GM23338 (cell line): ENCODE measurements at regions not wholly inside any gene's neighbourhood (a gene's known extent, or its start where the extent isn't known, plus 50 kb on each side); places are given as distances from the start of the nearest gene placed in this dataset.

Experiments
- ATAC-seq: fragments of 200-7000 bp; cut with Tn5 transposase; 3 replicates; pipeline ENCODE4 v1.9.1; 2020
- DNase-seq: peaks from one replicate; pipeline ENCODE4 v3.0.0-alpha.2; 2015; ENCODE audit warnings: low spot score
- H2AFZ ChIP-seq: fragments of 200-600 bp; sonication (generic); 2 replicates; pipeline ENCODE4 v1.8.0; 2016; ENCODE audit warnings: antibody characterized with exemption, mild to moderate bottlenecking, moderate library complexity
- H3F3A ChIP-seq: fragments of 200-600 bp; sonication (generic); replicated peaks from 2 replicates; pipeline ENCODE4 v1.8.0; 2017; ENCODE audit warnings: antibody characterized with exemption, mixed run types, low read depth
- H3K27ac ChIP-seq: fragments of 200-600 bp; sonication (generic); 2 replicates; pipeline ENCODE4 v1.6.1; 2016; ENCODE audit warnings: low read depth
- H3K27me3 ChIP-seq: fragments of 200-600 bp; sonication (generic); 2 replicates; pipeline ENCODE4 v1.8.0; 2016; ENCODE audit warnings: mild to moderate bottlenecking, mixed run types, moderate library complexity; ENCODE audit not compliant: insufficient read depth
- H3K36me3 ChIP-seq: fragments of 200-600 bp; sonication (generic); 2 replicates; pipeline ENCODE4 v1.8.0; 2016; ENCODE audit warnings: mild to moderate bottlenecking; ENCODE audit not compliant: insufficient read depth
- H3K4me1 ChIP-seq: fragments of 200-600 bp; sonication (generic); 2 replicates; pipeline ENCODE4 v1.8.0; 2016; ENCODE audit warnings: mild to moderate bottlenecking, moderate library complexity; ENCODE audit not compliant: insufficient read depth
- H3K4me2 ChIP-seq: fragments of 200-600 bp; sonication (generic); 2 replicates; pipeline ENCODE4 v1.7.1; 2017; ENCODE audit warnings: mixed run types
- H3K4me3 ChIP-seq: fragments of 200-600 bp; sonication (generic); 2 replicates; pipeline ENCODE4 v1.6.1; 2016; ENCODE audit warnings: mixed run types
- H3K79me2 ChIP-seq: fragments of 200-600 bp; sonication (generic); replicated peaks from 2 replicates; pipeline ENCODE4 v1.8.0; 2017; ENCODE audit warnings: mild to moderate bottlenecking; ENCODE audit not compliant: insufficient read depth
- H3K9me2 ChIP-seq: fragments of 200-600 bp; sonication (generic); 2 replicates; pipeline ENCODE4 v1.8.0; 2017; ENCODE audit not compliant: insufficient read depth
- H4K20me1 ChIP-seq: fragments of 200-600 bp; sonication (generic); replicated peaks from 2 replicates; pipeline ENCODE4 v1.8.0; 2017; ENCODE audit warnings: mild to moderate bottlenecking; ENCODE audit not compliant: insufficient read depth
- H3K27ac Mint-ChIP-seq: 2 replicates; pipeline ENCODE4 v1.8.0; 2020; ENCODE audit warnings: inconsistent platforms, mild to moderate bottlenecking, moderate library complexity, mixed read lengths
- H3K27me3 Mint-ChIP-seq: 3 replicates; pipeline ENCODE4 v1.8.0; 2022; ENCODE audit warnings: low read depth, mild to moderate bottlenecking, moderate library complexity, mixed read lengths, inconsistent platforms; ENCODE audit not compliant: insufficient read depth, poor library complexity
- H3K36me3 Mint-ChIP-seq: 3 replicates; pipeline ENCODE4 v1.8.0; 2021; ENCODE audit warnings: low read depth, mild to moderate bottlenecking, inconsistent platforms, moderate library complexity, mixed read lengths
- H3K4me1 Mint-ChIP-seq: 3 replicates; pipeline ENCODE4 v1.8.0; 2020; ENCODE audit warnings: mild to moderate bottlenecking, inconsistent platforms, mixed read lengths
- H3K4me3 Mint-ChIP-seq: 3 replicates; pipeline ENCODE4 v1.8.0; 2021; ENCODE audit warnings: moderate library complexity, mild to moderate bottlenecking, inconsistent platforms, mixed read lengths
- H3K9me3 Mint-ChIP-seq: 3 replicates; pipeline ENCODE4 v1.8.0; 2020; ENCODE audit warnings: moderate library complexity, mild to moderate bottlenecking, inconsistent platforms, mixed read lengths
- CREB1 ChIP-seq: fragments of 250-450 bp; sonication (Bioruptor Pico); IDR thresholded peaks from 2 replicates; pipeline ENCODE4 v1.5.0; 2020; ENCODE audit warnings: low read depth, mild to moderate bottlenecking, moderate library complexity
- EZH2phosphoT487 ChIP-seq: fragments of 200-600 bp; sonication (generic); IDR thresholded peaks from one replicate; pipeline ENCODE4 v1.8.1; 2018; ENCODE audit warnings: antibody characterized with exemption; ENCODE audit not compliant: unreplicated experiment
- JUNB ChIP-seq: IDR thresholded peaks from one replicate; pipeline ENCODE4 v1.6.1; 2016; ENCODE audit warnings: antibody characterized with exemption; ENCODE audit not compliant: unreplicated experiment
- NANOG ChIP-seq: IDR thresholded peaks from 2 replicates; pipeline ENCODE4 v1.6.1; 2016; ENCODE audit warnings: antibody characterized with exemption, borderline replicate concordance
- STAT1 ChIP-seq: IDR thresholded peaks from one replicate; pipeline ENCODE4 v1.6.1; 2016; ENCODE audit warnings: antibody characterized with exemption; ENCODE audit not compliant: unreplicated experiment
- ZNF114 ChIP-seq: fragments of 250-450 bp; sonication (Bioruptor Pico); IDR thresholded peaks from 2 replicates; pipeline ENCODE4 v1.5.0; 2020; ENCODE audit warnings: mild to moderate bottlenecking, moderate library complexity
- ZNF331 ChIP-seq: fragments of 250-450 bp; sonication (Bioruptor Pico); IDR thresholded peaks from 2 replicates; pipeline ENCODE4 v1.5.0; 2020; ENCODE audit warnings: low read depth, mild to moderate bottlenecking, moderate library complexity
- TF ChIP-seq, protein P1 (sequence below): fragments of 250-450 bp; sonication (Bioruptor Pico); IDR thresholded peaks from 2 replicates; pipeline ENCODE4 v1.5.0; 2020; ENCODE audit warnings: mild to moderate bottlenecking, moderate library complexity
- TF ChIP-seq, protein P2 (sequence below): IDR thresholded peaks from 2 replicates; pipeline ENCODE4 v1.6.1; 2016; ENCODE audit warnings: antibody characterized with exemption
- TF ChIP-seq, protein P3 (sequence below), 2 experiments: fragments of 200-600 bp in 1 of 2; sonication (generic) in 1 of 2; conservative IDR thresholded peaks; 2 replicates each; pipeline versions ENCODE4 v1.5.1 to v1.6.1; 2016 to 2017; ENCODE audit warnings: antibody characterized with exemption in 2 of 2, low read depth in 2 of 2, mild to moderate bottlenecking in 2 of 2, moderate library complexity in 1 of 2
- TF ChIP-seq, protein P4 (sequence below): IDR thresholded peaks from one replicate; pipeline ENCODE4 v1.6.1; 2018; ENCODE audit warnings: antibody characterized with exemption; ENCODE audit not compliant: unreplicated experiment

DNA sequence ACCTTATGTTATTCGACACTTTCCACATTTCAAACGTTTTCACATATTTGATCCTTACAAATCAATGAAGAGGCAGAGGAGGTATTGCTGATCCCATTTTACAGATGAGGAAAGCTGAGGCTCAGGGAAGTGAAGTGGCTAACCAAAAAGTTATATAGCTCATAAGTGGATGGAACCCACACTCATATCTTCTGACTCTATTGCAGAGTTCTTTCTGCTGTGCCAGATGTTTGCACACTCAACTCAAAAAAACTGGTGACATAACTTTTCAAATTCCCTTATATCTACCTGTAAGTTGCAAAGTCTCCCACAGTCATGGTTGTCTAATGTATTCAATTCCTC lies 84.0 kb upstream of the SETMAR start (continued):
- TF ChIP-seq, protein P1, sequence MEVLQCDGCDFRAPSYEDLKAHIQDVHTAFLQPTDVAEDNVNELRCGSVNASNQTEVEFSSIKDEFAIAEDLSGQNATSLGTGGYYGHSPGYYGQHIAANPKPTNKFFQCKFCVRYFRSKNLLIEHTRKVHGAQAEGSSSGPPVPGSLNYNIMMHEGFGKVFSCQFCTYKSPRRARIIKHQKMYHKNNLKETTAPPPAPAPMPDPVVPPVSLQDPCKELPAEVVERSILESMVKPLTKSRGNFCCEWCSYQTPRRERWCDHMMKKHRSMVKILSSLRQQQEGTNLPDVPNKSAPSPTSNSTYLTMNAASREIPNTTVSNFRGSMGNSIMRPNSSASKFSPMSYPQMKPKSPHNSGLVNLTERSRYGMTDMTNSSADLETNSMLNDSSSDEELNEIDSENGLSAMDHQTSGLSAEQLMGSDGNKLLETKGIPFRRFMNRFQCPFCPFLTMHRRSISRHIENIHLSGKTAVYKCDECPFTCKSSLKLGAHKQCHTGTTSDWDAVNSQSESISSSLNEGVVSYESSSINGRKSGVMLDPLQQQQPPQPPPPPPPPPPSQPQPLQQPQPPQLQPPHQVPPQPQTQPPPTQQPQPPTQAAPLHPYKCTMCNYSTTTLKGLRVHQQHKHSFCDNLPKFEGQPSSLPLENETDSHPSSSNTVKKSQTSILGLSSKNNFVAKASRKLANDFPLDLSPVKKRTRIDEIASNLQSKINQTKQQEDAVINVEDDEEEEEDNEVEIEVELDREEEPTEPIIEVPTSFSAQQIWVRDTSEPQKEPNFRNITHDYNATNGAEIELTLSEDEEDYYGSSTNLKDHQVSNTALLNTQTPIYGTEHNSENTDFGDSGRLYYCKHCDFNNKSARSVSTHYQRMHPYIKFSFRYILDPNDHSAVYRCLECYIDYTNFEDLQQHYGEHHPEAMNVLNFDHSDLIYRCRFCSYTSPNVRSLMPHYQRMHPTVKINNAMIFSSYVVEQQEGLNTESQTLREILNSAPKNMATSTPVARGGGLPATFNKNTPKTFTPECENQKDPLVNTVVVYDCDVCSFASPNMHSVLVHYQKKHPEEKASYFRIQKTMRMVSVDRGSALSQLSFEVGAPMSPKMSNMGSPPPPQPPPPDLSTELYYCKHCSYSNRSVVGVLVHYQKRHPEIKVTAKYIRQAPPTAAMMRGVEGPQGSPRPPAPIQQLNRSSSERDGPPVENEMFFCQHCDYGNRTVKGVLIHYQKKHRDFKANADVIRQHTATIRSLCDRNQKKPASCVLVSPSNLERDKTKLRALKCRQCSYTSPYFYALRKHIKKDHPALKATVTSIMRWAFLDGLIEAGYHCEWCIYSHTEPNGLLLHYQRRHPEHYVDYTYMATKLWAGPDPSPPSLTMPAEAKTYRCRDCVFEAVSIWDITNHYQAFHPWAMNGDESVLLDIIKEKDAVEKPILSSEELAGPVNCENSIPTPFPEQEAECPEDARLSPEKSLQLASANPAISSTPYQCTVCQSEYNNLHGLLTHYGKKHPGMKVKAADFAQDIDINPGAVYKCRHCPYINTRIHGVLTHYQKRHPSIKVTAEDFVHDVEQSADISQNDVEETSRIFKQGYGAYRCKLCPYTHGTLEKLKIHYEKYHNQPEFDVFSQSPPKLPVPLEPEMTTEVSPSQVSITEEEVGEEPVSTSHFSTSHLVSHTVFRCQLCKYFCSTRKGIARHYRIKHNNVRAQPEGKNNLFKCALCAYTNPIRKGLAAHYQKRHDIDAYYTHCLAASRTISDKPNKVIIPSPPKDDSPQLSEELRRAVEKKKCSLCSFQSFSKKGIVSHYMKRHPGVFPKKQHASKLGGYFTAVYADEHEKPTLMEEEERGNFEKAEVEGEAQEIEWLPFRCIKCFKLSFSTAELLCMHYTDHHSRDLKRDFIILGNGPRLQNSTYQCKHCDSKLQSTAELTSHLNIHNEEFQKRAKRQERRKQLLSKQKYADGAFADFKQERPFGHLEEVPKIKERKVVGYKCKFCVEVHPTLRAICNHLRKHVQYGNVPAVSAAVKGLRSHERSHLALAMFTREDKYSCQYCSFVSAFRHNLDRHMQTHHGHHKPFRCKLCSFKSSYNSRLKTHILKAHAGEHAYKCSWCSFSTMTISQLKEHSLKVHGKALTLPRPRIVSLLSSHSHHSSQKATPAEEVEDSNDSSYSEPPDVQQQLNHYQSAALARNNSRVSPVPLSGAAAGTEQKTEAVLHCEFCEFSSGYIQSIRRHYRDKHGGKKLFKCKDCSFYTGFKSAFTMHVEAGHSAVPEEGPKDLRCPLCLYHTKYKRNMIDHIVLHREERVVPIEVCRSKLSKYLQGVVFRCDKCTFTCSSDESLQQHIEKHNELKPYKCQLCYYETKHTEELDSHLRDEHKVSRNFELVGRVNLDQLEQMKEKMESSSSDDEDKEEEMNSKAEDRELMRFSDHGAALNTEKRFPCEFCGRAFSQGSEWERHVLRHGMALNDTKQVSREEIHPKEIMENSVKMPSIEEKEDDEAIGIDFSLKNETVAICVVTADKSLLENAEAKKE (CRISPR knock-in tag): no peak
- TF ChIP-seq, protein P2, sequence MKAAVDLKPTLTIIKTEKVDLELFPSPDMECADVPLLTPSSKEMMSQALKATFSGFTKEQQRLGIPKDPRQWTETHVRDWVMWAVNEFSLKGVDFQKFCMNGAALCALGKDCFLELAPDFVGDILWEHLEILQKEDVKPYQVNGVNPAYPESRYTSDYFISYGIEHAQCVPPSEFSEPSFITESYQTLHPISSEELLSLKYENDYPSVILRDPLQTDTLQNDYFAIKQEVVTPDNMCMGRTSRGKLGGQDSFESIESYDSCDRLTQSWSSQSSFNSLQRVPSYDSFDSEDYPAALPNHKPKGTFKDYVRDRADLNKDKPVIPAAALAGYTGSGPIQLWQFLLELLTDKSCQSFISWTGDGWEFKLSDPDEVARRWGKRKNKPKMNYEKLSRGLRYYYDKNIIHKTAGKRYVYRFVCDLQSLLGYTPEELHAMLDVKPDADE: no peak
- no peak for TF ChIP-seq NANOG

DNA sequence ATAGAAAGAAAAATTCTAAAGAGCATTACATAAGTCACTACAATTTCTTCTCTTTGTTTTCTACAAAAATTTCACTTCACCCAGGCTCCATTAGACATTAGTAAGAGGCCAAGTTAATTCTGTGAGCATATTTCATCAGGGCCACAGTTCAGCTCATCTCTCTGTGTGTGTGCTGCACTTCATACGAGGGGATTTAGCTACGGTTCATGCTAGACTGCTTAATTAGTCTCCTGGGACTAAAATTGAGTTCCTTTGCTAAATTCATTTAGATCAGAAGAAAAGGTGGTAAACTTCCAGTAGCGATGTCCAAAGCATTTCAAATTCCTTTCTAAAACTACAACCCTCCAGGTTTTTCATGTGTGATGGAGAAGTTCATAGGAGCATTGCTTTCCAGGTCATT lies 83.1 kb upstream of the SETMAR start:
- Histone ChIP-seq H3K36me3 (no peaks in the 10 kb centered on the region), H3K4me2 (no peak overlapping the region), H3K4me3 (no peak overlapping the region), H4K20me1 (no peaks in the 10 kb centered on the region), H3K27ac (no peak overlapping the region), H3F3A (no peaks in the 10 kb centered on the region), H2AFZ (no peak overlapping the region), H3K9me2 (no peaks in the 10 kb centered on the region), H3K4me1 (no peaks in the 10 kb centered on the region), H3K27me3 (no peaks in the 10 kb centered on the region), H3K79me2 (no peaks in the 10 kb centered on the region)
- Mint-ChIP-seq H3K4me3 (no peak overlapping the region), H3K9me3 (peaks cover 72% of the 10 kb centered on the region), H3K27ac (no peak overlapping the region), H3K27me3 (peaks cover 2% of the 10 kb centered on the region), H3K36me3 (no peaks in the 10 kb centered on the region; the same call in 2 of the 3 replicates), H3K4me1 (no peaks in the 10 kb centered on the region)
- no peak for DNase-seq
- ATAC-seq: no peak
- TF ChIP-seq JUNB (no peak), EZH2phosphoT487 (no peak), ZNF114 (CRISPR knock-in tag) (no peak), STAT1 (no peak), CREB1 (CRISPR knock-in tag) (no peak), ZNF331 (CRISPR knock-in tag) (no peak), NANOG (no peak)
- TF ChIP-seq, protein P3, sequence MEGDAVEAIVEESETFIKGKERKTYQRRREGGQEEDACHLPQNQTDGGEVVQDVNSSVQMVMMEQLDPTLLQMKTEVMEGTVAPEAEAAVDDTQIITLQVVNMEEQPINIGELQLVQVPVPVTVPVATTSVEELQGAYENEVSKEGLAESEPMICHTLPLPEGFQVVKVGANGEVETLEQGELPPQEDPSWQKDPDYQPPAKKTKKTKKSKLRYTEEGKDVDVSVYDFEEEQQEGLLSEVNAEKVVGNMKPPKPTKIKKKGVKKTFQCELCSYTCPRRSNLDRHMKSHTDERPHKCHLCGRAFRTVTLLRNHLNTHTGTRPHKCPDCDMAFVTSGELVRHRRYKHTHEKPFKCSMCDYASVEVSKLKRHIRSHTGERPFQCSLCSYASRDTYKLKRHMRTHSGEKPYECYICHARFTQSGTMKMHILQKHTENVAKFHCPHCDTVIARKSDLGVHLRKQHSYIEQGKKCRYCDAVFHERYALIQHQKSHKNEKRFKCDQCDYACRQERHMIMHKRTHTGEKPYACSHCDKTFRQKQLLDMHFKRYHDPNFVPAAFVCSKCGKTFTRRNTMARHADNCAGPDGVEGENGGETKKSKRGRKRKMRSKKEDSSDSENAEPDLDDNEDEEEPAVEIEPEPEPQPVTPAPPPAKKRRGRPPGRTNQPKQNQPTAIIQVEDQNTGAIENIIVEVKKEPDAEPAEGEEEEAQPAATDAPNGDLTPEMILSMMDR (conservative IDR thresholded peaks at IDR 0.05; ENCODE audit: low read depth in 2 of 2): no peak
- TF ChIP-seq, protein P4, sequence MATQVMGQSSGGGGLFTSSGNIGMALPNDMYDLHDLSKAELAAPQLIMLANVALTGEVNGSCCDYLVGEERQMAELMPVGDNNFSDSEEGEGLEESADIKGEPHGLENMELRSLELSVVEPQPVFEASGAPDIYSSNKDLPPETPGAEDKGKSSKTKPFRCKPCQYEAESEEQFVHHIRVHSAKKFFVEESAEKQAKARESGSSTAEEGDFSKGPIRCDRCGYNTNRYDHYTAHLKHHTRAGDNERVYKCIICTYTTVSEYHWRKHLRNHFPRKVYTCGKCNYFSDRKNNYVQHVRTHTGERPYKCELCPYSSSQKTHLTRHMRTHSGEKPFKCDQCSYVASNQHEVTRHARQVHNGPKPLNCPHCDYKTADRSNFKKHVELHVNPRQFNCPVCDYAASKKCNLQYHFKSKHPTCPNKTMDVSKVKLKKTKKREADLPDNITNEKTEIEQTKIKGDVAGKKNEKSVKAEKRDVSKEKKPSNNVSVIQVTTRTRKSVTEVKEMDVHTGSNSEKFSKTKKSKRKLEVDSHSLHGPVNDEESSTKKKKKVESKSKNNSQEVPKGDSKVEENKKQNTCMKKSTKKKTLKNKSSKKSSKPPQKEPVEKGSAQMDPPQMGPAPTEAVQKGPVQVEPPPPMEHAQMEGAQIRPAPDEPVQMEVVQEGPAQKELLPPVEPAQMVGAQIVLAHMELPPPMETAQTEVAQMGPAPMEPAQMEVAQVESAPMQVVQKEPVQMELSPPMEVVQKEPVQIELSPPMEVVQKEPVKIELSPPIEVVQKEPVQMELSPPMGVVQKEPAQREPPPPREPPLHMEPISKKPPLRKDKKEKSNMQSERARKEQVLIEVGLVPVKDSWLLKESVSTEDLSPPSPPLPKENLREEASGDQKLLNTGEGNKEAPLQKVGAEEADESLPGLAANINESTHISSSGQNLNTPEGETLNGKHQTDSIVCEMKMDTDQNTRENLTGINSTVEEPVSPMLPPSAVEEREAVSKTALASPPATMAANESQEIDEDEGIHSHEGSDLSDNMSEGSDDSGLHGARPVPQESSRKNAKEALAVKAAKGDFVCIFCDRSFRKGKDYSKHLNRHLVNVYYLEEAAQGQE: no peak
